NOMO-1 treated with DMSO at 0.1 percent for 48 hours (cell line): ENCODE measurements at regions not wholly inside any gene's neighbourhood (a gene's known extent, or its start where the extent isn't known, plus 50 kb on each side); places are given as distances from the start of the nearest gene placed in this dataset.

Source experiments
- DNase-seq: peaks from one replicate; lab custom pipeline; 2025; ENCODE audit not compliant: unreplicated experiment; lab: John Stamatoyannopoulos, UW

- no peak for DNase-seq
Observed at GRCh38 chr5:103433211-103433610, 129.4 kb downstream of the NUDT12 start.

DNA sequence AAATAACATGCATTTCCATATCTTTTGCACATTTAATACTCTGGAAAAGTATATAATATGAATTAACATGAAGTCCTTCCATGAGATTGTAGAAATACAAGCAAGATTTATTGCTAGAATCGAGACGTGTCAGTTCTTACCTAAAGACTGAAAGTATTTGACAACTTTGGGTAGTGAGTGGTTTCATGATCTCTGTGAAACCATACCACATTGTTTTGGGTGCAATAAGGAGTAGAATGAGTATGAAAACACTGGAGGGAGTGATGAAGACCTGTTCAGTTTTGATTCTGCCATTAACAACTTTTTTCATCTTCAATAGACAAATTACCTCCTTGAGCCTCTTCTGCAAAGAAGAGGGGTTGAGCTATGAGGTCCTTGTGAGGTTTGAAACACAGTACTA lies 133.7 kb downstream of the NUDT12 start:
- no peak for DNase-seq

- no peak for DNase-seq
Observed at GRCh38 chr5:103428411-103428871, 134.1 kb downstream of the NUDT12 start.

DNA sequence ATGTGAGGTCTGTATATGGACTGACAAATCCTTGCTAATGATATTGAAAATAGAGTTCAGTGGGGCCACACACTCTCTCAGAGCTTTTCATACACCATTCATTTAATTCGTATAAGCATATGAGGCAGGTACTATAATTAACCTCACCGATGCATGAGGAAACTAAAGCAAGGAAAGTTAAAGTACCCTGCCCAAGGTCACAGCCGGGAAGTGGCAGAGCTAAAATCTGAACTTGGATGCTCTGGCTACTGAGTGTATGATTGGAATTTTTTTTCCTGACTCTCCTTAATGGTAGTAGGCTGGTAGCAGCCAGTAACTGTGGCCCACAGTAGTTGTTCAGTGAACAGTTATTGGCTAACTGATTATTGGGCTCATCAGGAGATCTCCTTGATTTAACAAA lies 135.3 kb downstream of the NUDT12 start:
- DNase-seq: no peak

DNA sequence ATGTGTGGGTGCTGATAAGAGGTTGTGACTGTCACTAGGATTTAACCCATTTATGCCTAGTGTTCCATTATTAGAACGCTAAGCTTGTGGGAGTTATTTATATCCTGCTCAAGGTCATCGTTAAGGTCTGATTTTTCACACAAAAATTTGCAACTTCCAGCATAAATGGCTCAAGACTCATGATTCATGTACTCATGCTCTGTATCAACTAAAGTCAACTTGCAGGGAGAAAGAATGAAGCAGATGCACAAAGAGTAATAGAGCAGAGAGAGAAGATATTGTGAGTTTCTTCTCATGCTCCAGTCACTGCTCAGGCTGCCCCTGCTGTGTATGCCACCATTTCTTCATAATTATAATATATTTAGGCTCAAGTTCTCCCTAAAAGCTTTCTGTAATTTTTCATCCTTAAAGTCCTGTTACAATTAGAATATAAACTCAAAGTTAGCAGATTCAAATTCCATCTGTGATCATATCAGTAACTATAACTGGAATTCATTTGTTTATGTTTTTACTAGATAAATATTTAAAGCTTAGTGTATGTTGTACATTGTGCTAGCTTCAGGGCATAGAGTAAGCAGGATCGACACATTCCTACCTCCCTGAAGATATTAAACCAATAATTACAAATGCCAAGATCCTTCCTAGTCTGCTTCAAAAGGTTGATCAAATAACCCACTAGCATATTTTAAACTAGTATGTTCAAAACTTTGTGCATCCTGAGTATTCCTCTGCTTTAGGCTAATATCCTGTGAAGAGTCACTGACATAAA lies 136.7 kb downstream of the NUDT12 start:
- DNase-seq: no peak

GRCh38 chr5:103424453-103425205 lies 138.0 kb downstream of the NUDT12 start:
- no peak for DNase-seq

GRCh38 chr5:103424026-103424425 lies 138.6 kb downstream of the NUDT12 start:
- DNase-seq: no peak

GRCh38 chr5:103422756-103423155 lies 139.8 kb downstream of the NUDT12 start:
- DNase-seq: no peak

DNA sequence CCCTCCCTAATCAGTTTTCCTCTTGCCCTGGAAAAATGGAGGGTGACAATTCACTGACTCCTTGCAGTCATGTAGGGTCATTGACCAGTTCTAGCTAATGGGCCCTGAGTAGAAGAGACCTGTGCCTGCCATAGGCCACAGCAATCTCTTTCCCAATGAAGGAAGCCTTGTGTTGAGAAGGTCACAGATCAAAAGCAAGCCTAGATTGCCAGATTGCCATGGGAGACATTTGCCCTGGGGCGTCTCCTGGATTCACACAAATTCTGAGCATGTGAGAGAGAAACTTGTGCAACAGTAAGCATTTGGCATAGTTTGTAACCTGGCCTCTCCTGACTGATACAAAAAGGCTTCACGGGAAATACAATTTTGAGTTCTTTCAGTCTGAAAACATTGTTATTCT lies 148.0 kb downstream of the NUDT12 start:
- no peak for DNase-seq

GRCh38 chr5:103411711-103412110 lies 150.9 kb downstream of the NUDT12 start:
- no peak for DNase-seq

- DNase-seq: no peak
Observed at GRCh38 chr5:103410172-103410571, 151.6 kb downstream of the MACIR start.

- DNase-seq: no peak
Observed at GRCh38 chr5:103409013-103409670, 150.6 kb downstream of the MACIR start.

DNA sequence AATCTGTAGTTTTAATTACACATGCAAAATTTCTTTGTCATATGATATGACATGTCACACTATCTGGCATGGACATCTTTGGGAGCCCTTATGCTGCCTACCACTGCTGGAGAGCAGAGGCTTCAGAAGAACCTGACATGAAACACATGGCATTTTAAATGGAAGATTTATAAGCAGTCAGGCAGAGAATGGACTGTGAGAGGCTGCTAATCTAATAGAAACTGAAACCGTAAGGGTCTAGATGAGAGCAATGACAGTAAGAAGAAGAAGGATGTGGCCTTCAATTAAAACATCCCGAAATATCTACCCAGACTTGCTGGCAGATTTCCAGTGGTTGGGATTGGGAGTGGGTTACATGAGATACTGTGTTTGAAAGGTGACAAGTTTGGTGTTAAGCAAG lies 149.8 kb downstream of the MACIR start:
- no peak for DNase-seq

DNA sequence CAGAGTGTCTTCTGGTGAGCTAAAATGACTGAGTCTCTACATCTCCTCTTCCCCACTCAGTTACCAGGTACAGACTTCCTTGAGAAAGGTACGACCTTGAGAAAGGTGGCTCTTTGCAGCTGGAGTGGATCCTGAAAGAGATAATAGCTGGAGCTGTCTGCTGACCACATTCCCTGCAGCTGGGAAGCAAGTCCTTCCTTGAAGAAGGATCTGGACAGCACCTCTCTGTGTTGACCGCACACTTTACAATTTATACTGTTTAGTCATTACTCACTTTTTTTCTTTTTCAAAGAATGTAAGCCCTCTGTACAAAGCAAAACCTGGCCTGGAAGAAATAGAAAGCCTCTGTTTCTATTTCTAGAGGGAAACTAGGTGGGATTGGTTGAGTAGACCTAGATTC lies 148.8 kb downstream of the MACIR start:
- DNase-seq: no peak

- no peak for DNase-seq
Observed at GRCh38 chr5:103404483-103404882, 145.9 kb downstream of the MACIR start.

GRCh38 chr5:103402851-103403250 lies 144.3 kb downstream of the MACIR start:
- no peak for DNase-seq

- DNase-seq: no peak
Observed at GRCh38 chr5:103397739-103398581, 139.4 kb downstream of the MACIR start.

GRCh38 chr5:103394676-103395075 lies 136.1 kb downstream of the MACIR start:
- DNase-seq: no peak

DNA sequence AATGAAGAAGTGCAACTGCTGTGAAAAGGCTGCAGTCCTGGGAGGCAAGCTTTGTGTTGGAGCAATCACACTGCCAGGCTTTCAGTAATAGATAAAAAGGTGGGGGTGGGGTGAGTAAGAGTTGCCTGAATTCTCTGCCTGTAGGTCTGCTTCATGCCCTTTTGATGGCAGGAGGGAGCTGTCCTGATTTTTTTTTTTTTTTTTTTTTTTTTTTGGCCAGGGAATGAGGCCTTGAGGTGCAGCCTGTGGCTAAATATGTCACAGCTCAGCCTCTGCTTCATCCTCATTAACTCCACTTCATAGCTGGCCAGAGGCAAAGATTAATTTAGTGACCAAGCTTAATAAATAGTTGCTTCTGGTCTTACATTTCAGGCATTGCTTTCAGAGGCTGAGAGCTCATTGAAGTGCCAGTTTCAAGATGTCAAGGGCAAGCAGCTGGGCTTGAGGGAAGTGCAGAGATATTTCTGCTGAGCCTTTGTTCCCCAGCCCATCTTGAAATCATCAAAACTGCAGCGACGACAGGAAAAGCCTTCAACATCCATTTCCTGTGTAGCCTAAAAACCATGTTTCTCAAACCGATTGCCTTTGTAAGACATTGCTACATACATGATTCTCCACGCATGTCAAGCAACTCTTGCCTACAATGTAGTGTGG lies 134.7 kb downstream of the MACIR start:
- DNase-seq: peak; percentile 28

DNA sequence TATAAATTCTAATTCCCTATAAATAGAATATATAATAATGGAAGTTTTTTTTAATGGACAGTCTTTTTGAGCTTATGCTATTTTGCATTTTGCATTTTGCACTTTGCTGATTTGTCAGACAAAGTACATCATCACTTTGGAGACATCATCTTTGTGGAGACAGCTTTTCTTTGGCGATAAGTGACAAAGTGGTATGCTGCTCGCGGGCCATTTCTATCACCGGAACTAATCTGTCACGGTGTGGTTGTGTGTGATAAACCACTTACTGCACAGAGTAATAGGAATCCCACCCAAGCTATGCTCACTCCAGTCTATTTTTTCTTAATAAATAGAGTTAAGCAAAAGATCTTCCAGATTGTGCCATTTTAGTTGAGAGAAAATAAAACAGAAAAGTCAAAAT lies 133.1 kb downstream of the MACIR start:
- DNase-seq: no peak
